Left ventricle myocardium superior (tissue), 1 donor: ENCODE measurements at regions not wholly inside any gene's neighbourhood (a gene's known extent, or its start where the extent isn't known, plus 50 kb on each side); places are given as distances from the start of the nearest gene placed in this dataset.
"Not testable (repeated sequence)": the region's sequence is repeated elsewhere in the genome, so short reads cannot be mapped to it uniquely, and the experiment has no call there.

Source experiments
- ATAC-seq: fragments of 200-7000 bp; cut with Tn5 transposase; one replicate; pipeline ENCODE4 v1.9.1; 2020; ENCODE audit warnings: mild to moderate bottlenecking, moderate library complexity
- DNase-seq: peaks from one replicate; pipeline ENCODE4 v3.0.0-alpha.2; 2020
- intact Hi-C: fragments of 100-400 bp; cut with micrococcal nuclease; formaldehyde crosslinking; loops from one replicate; pipeline ENCODE4 v1.11.0; 2022
- donor health status: DM: no; HTN: yes; CAD: no; lungs with severe emphysema.

- DNase-seq, intact Hi-C loops, ATAC-seq: not testable (repeated sequence)
These were observed 5275.0 kb upstream of the TPTE start for GRCh38 chr21:5246416-5246815.

- ATAC-seq, DNase-seq, intact Hi-C loops: not testable (repeated sequence)
These were observed 5274.0 kb upstream of the TPTE start for GRCh38 chr21:5247399-5247798.

GRCh38 chr21:5250128-5250527 lies 5271.3 kb upstream of the TPTE start:
- intact Hi-C loops: not testable (repeated sequence)

GRCh38 chr21:5251162-5251561 lies 5270.2 kb upstream of the TPTE start:
- DNase-seq, intact Hi-C loops, ATAC-seq: not testable (repeated sequence)

More at GRCh38 chr21:5250128-5250527, 5271.3 kb upstream of the TPTE start:
- not testable (repeated sequence) for ATAC-seq, DNase-seq

GRCh38 chr21:5251866-5252265 lies 5269.5 kb upstream of the TPTE start:
- intact Hi-C loops, ATAC-seq: not testable (repeated sequence)

More at GRCh38 chr21:5251866-5252265, 5269.5 kb upstream of the TPTE start:
- DNase-seq: not testable (repeated sequence)
